SIG-M5 treated with dmso at 0.1 percent for 504 hours (cell line): ENCODE measurements at regions not wholly inside any gene's neighbourhood (a gene's known extent, or its start where the extent isn't known, plus 50 kb on each side); places are given as distances from the start of the nearest gene placed in this dataset.

Experiments used
- DNase-seq: peaks from one replicate; lab custom pipeline; 2025; ENCODE audit not compliant: unreplicated experiment; lab: John Stamatoyannopoulos, UW

DNA sequence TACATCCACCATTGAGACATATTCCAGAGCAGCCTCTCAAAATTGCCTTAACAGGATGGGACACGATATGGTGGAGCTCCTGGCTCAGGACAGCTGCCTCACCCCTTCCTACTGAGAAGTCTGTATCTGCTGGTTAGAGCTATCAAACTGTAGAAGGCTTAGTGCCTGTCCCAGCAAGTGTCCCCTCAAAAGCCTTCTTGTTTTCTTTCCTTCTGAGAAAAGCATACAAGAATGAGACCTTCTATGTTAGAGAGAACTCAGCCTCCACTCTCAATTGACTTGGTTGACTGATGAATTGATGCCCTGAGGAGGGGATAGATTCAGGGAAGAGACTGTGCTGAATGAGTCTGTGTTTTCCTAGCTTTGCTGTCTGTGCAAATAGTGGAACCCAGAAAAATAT, 2020.9 kb downstream of the TP53TG3F start:
- no peak for DNase-seq

GRCh38 chr16:35480988-35481387, 2021.6 kb downstream of the TP53TG3F start:
- no peak for DNase-seq

DNA sequence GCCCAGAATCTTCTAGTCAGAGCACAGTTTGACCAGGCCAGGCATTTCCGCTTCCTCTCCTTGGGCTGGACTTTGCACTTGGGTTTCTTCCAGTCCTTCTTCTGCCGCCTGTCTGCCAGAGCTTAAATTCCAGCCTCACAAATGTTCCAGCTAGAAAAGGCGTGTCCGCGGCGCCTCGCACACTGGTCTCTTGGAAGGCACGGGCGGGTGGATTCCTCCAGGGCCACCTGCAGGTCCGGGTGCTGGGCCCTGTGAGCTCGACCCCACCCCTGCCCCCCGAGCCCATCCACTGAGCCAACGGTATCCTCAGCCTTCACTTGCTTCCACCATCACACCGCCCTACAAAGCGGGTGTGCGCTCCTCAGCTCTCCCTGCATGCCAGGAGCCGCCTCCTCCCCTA, 2026.5 kb downstream of the TP53TG3F start:
- no peak for DNase-seq

DNA sequence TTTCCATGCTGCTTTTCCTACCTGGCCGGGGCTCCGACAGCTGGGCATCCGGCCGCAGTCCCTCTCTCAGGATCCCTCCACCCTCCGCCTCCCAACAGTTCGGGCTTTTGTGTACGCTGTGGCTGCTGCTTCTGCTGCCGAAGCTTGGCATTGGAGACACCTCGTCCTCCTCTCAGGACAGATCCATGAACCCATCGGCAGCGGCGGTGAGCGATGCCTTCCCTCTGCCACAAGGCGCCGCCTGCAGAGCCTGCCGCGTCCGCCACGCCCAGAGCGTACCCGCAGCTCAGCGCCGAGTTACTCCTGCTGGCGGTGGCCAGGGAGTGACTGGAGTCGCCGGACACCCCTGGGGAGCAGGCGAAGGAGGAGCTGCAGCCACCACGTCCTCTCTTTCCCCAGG, 2032.8 kb downstream of the TP53TG3F start:
- DNase-seq = no peak

- no peak for DNase-seq
These were observed 2038.0 kb downstream of the TP53TG3F start for GRCh38 chr16:35497399-35497798.

- no peak for DNase-seq
These were observed 2046.8 kb downstream of the TP53TG3F start for GRCh38 chr16:35506018-35506897.

DNA sequence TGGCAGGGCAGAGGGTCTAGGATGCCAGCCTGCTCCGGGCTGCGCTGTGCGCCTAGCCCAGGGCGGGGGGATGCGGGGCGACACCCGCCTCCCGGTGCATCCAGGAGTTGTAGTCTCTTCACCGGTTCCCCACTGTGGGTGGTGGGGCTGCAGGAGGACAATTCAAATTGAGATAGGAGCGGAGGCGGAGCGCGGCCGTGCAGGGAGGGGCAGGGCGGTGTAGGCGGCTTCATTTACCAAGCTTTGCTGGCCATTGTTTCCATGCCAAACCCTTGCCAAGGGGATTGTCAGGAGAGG, 2047.4 kb downstream of the TP53TG3F start:
- no peak for DNase-seq

- DNase-seq = no peak
These were observed 2051.3 kb downstream of the TP53TG3F start for GRCh38 chr16:35510701-35511100.

DNA sequence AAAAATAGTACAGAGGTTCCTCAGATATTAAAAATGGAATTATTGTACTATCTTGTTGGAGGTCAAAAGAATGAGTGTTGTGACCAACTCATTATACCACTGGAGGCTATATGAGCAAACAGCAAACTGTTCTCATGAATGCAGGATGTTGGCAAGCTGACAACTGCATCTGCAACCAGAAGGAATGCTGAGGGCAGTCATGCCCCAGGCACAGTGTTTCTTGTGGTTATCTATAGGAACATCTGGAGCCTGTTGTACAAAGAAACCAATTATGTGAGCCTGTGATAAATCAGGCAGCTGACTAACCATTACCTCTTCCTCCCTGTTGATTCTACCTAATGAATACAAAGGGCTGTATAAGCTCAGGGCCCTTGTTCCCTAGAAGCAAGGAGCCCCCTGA, 2057.1 kb downstream of the TP53TG3F start:
- no peak for DNase-seq

- no peak for DNase-seq
These were observed 2057.6 kb downstream of the TP53TG3F start for GRCh38 chr16:35516971-35517370.

DNA sequence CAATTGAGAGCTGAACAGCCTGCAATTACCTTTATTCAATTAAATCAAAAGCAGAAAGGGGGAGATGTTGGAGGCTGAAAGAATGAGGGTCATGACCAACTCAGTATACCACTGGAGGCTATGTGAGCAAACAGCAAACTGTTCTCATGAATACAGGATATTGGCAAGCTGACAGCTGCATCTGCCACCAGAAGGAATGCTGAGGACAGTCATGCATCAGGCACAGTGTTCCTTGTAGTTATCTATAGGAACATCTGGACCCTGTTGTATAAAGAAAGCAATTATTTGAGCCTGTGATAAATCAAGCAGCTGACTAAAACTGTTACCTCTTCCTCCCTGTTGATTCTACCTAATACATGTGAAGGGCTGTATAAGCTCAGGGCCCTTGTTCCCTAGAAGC, 2064.6 kb downstream of the TP53TG3F start:
- no peak for DNase-seq

DNA sequence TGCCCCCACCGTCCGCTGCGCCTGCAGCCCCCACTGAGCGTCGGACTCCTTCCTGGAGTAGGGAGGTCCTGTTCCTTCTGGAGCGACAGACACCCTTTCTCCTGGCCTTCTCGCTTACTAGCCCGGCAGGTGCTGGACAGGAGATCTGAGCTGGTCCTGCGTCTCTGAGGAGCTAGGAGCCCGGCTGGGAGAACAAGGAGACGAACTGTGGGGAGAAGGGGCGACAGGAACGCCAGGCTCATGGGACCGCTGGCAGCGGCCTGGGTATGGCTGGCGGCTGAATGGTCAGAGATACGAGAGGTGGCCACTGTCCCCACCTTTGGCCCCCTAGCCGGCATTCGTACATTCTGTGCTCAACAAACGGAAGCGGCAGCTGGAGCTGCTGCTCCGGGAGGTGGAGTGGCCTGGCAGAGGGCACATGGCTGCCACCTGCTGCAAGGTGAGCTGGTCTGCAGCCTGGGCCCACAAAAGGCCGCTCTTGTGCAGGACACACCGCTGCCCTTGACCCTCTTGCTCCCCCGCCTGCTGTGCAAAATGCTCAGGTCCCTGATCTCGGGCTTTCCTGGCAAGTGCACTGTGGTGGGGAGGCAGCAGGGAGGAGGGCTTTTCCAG, 2066.7 kb downstream of the TP53TG3F start:
- no peak for DNase-seq

GRCh38 chr16:35532576-35532975, 2073.2 kb downstream of the TP53TG3F start:
- no peak for DNase-seq

DNA sequence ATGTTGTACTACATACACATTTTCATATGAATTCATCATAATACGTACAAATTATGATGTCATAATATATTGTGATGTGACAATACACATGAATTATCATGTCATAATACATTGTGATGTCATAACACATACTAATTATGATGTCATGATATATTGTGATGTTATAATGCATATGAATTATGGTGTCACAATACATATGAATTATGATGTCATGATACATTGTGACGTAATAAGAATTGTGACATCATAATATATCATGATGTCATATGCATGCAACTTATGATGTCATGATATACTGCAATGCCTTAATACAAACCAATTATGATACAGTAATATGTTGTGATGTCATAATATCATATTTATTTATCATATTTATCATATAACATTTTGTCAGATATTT, 2074.3 kb downstream of the TP53TG3F start:
- DNase-seq = no peak

GRCh38 chr16:35543486-35543885, 2084.1 kb downstream of the TP53TG3F start:
- no peak for DNase-seq

GRCh38 chr16:35552763-35553162, 2093.4 kb downstream of the TP53TG3F start:
- DNase-seq = no peak

GRCh38 chr16:35557731-35558130, 2098.3 kb downstream of the TP53TG3F start:
- DNase-seq = no peak

DNA sequence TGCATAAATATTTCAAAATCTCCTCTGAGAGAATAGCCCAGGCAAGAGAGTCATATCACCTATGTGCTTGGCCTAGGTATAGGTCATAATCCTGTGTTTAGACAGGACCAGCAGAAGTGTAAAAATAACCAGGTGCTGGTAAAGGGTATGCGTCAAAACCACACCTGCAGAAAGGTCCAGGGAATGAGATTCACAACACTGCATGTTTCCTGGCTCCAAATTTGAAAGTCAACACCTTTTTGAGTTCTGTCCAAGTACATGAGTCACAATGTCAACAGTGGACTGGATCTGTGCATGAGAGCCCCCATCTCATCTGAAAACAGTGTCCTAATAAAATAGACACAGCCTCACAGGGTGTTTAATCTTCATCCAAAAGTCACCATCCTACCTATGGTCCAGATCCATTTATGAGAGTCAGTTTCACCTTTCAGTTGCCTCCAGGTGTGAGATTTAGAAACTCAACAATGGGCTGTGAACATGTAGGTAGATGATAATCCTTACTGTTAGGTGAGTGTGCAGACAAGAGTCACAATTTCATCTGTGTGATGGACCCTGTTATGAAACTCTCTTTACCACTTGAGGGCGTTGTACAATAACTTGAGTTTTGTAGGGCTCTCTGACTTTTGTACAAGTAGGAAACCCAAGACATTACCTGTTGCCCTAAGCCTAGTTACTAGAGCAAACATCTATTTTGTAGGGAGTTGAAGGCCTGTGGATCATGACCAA, 2100.7 kb downstream of the TP53TG3F start:
- no peak for DNase-seq

- no peak for DNase-seq
These were observed 2101.2 kb downstream of the TP53TG3F start for GRCh38 chr16:35560637-35560984.

DNA sequence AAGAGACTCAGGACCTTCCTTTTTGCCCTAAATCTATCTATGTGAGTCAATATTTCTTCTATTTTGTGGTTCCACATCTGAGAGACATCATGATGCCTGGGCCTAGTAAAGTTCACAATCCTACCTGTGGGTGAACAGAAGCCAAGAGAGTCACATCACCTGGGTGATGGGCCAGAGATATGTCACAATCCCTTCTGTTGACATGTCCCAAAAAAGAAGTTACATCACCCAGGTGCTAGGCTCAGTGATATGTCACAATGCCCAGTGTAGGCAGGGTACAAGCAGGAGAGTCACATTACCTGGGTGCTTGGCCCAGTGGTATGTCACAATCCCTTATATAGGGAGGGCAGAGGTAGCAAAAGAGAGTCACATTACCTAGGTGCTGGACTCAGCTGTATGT, 2101.9 kb downstream of the TP53TG3F start:
- no peak for DNase-seq

DNA sequence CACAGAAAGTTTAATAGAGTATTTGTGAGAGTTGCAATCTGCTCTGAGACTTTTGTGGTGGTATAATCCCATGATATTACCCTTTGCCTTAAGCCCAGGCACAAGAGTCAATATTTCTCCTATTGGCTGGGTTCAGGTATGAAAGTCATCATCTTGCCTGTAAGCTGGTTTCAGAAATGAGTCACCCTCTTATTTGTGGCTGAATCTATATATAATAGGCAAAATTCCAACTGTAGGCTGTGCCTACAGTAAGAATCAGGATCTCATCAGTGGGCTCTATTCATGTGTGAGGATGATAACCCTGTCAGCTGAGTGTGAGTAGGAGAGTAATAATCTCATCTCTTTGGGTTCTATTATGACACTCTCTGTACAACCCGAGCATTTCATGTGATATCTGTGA, 2103.1 kb downstream of the TP53TG3F start:
- no peak for DNase-seq

GRCh38 chr16:35562919-35563318, 2103.5 kb downstream of the TP53TG3F start:
- DNase-seq = no peak
